ENCODE measurements at regions not wholly inside any gene's neighbourhood (a gene's known extent, or its start where the extent isn't known, plus 50 kb on each side); places are given as distances from the start of the nearest gene placed in this dataset.

DNA sequence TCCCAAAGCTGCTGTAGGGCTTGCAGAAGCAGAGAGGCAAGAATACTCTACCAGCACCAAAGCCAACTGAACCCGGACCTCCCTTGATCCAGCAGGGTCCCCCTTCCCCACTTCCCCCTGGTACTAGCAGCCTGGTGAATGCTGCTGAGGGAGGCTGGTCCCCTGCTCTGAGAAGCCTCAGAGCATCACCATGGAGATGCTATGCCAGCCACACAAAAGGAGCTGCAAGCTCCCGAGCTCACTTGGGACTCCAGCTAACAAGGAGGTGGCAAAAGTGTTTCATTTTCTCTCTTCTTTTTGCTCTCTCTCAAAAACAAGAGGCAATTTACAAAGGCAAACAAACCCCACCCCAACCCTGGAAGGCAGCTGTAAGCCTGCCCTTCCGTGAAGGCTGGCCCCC is 509.8 kb downstream of the BUD13 start:
- no peak for DNase-seq (ENCODE audit: low spot score)

DNA sequence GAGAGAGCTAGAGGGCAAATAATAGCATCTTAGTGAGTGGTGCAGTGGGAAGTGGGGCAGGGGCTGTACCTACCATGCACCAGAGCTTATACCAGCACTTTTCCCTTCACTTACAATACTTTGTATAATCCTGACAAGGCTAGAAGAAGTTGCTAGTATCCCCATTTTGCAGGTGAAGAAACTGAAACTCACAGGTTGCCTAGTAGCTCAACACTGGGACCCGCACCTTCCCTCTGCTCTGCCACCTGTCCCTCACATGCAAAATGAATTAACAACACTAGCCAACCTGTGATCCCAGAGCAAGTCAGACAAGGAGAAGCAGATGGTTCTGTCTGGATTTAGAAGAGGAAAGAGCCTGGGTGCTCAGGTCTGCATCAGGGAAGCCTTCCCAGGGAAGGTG is 510.4 kb downstream of the BUD13 start:
- DNase-seq (ENCODE audit: low spot score), result no peak

DNA sequence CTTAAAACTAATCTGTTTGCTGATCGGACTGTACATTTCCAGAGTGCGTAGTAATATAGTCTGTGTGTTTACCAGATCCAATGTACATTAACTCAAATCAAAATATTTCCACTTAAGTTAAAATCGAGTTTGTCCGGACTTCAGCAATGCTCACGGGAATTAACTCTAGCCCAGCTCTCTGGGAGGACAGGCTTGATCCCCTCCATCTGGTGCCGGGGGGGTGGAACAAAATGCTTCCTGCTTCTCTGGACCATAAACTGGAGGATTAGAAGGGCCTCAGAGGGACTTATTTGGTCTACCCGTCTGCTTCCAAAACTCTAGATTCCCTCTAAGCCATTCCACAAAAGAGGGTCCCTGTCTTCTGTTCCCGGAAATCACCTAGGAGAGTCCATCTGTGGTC is 511.2 kb downstream of the BUD13 start:
- no peak for DNase-seq (ENCODE audit: low spot score)

DNA sequence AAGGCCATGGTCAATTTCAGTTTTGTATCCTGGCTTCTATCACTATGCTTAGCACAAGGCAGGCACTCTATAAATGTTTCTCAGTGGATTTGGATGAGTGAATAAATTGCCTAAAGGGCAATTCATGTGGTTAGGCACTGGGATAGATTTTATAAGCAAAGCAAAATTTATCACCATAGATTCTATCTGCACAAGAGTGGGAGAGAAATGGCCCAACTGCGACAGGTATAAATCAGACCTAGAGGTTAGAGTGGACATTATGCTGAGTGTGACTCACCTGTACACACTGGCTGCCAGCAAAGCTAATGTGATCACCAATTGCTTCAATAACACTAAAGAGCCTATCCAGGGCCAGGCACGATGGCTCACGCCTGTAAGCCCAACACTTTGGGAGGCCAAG is 514.0 kb downstream of the BUD13 start:
- DNase-seq (ENCODE audit: low spot score), result no peak

DNA sequence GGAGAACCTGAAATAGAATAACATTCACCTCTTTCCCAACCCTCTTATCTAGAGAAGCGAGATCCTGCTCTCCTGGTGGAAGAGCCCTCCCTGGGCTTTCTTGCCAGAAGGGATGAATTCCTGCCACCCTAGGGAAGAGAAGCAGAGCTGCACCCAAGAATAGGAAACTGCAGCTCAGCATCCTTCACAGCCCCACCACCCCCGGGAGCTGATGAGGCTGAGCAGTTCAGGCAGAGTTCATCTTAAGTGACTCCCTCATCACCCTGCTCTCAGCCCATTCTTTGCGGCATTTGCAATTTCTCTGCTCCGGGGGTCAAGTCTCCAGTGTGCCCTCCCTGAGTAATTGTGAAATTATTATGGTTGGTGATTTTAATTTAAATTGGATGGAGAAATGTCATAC is 514.9 kb downstream of the BUD13 start:
- no peak for DNase-seq (ENCODE audit: low spot score)

DNA sequence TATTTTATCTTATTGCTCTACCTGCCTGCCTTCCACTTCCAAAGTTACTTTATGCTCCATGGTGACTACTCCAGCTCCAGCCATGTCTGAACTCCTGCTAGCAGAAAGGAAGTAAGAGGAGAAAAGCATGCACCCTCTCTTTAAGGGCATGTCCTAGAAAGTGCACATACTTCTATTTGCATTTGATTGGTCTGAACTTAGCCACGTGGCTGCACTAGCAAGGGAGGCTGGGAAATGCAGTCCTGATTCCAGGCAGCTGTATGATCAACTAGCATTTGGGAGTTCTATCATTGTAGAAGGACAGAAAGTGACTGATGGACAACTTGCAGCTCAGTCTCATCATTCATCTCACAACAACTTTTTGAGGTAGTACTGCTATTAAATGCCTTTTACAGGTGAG is 515.7 kb downstream of the BUD13 start:
- DNase-seq (ENCODE audit: low spot score), result no peak

DNA sequence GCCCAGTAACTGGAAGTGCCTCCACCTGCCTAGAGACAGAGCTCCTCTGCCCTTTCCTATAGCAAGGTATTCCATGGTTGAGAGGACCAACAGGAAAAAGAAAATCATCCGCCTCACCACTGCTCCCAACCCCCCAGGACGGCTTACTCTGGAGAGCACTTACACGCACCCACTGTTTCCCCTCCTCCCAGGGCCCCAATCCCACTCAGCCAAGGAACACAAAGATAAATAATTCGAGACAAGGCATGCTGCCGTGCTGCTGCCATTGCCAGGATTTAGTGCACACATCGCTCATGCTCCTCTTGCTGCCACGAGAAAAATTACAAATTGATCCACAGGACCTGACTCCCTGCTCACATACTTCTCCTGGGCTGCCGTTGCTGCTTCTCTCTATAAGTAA is 516.6 kb downstream of the BUD13 start:
- no peak for DNase-seq (ENCODE audit: low spot score)

DNA sequence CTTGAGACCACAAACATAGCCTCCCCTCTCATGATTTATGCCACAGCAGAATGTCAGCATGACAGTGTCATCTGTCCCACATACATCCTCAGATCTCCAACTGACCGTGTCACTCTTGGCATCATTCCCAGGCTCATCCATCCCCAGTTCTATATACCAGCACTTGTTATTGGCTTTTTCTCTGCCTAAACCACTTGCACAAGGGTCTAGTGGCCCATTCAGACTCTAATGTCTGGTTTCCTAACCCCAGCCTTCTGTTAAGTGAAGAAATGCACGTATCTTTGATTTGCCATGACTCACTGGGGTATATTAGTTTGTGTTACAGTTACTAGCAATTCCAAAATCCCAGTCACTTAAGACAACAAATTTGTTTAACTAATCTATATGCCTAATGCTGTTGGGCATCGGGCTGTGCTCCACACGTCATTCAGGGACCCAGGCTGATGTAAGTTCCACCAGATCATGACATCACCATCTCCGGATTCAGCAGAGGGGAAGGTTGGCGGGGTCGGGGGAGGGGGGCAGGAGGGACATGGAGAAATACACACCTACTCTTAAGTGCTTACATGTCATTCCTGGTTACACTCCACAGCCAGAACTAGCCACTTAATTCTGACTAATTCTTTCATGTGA is 517.4 kb downstream of the BUD13 start:
- no peak for DNase-seq (ENCODE audit: low spot score)

DNA sequence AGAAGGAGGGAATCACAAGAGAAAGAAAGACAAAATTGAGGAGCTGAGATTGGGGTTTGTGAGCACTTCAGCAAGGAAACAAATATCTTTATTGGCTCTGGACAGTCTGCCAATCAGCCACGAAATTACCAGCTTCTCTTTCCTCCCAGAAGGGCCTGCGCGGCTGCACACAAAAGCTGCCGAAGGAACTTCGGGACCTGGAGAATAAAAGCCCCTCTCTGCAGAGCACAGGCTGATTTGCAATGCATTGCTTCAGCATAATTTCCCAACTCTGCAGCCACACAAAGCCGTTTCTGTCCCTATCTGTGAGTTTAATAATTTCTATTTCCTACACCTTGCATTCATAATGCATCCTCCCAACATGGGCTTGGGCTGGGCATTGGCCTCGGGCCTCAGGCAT is 522.6 kb downstream of the BUD13 start:
- DNase-seq (ENCODE audit: low spot score), result no peak

DNA sequence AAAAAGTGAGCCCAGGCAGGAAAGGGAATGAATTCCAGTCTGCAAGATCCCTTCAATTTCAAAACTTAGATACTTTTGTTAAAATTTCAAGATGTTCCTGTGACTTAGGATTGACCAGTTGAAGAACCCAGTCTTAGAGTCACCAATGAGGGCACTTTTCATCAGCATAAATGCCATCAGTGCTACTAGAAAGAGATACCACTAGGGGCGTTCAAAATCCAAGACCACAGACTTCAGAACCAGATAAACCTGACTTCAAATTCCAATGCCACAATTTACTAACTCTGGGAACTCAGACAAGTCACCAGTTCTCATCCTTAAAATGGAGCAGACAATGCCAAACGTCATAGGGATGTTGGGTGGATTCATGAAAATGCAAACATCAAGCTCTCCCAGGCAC is 523.2 kb downstream of the BUD13 start:
- no peak for DNase-seq (ENCODE audit: low spot score)

DNA sequence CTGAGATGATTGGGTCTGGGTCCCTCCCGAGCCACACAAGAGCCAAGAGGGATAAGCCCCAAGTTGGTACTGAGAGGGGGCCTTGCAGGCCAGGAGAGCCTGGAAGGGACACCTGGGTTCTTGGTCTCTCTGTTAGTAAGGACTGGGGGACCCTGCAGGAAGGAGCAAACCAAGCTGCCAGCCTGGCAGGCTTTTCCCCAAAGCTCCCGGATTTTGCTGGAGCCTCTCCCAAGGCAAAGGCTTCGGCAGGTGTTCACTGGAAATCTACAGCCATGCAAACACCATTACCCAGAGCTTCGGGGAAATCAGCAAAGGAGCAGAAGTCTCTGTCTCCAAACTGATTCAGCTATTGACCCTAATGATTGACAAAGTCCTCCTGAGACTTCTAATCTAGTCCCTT is 527.9 kb downstream of the BUD13 start:
- no peak for DNase-seq (ENCODE audit: low spot score)

DNA sequence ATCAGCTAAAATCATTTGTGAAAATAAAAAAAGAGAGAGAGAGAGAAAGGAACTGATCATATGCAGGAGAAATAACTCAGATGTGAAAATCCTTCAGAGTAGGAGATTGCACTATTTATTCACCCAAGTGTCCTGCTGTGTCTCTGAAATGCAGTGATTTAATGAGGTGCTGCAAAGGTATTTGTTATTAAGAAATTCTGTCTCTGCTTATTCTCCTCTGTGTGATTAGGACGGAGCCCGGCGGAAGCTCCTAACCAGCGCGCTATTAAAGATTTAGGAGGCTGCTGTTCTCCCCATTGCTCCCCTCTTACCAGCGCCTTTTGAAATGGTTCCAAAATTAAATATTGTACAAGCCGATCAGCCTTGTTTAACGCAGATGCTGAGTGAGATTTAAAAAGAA is 528.3 kb downstream of the BUD13 start:
- DNase-seq (ENCODE audit: low spot score), result no peak

DNA sequence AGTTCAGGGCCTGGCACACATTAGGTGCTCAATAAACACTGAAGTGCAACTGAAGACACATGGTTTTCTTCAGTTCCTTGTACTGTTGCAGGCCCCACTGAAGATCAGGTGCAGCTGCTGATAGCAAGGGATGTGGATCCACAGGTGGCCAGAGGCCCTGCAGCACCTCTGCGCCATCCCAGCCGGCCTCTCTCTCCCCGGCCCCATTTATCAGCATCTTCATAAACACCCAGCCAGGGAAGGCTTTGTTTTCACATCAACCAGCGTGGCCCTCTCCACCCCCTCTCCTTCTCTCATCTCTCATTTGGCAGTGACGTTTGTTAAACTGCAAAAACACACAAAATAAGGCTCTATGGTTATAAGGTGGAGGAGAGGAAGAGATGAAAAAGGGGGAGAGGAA is 528.8 kb downstream of the BUD13 start:
- DNase-seq (ENCODE audit: low spot score), result no peak

DNA sequence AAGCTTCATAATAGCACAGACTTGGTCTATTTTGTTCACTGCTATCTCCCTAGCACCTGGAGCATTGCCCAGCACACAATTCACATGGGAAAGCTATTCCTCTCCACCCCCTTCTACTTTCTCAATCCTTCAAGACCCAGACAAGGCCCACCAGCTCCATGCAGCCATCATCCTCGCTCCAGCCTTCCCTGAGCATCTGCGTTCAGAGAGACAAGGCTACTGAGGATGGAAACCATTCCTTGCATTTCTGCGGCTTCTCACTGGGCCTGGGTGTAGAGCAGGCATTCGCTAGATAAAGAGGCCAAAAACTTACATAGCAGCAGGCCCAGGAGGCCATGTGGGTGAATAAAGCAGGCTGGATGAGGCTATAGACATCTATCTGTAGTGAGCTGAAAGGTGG is 530.8 kb downstream of the BUD13 start:
- DNase-seq (ENCODE audit: low spot score), result no peak

DNA sequence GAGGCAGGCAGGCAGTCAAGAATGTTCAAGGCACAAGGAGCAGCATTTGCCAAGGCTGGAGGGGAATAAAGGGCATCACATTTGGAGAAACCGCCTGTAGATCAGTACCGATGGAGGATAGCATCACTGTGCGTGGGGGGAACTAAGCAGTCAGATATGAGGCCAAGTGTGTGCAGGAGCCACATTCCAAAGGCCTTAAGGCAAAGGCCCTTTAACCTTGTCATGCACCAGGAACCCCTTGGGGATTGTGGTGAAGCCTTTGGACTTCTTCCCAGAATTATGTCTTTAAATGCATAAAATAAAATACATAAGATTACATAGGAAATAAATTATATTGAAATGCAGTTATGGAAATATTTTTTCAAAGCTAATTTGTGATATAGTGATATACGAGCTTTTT is 532.1 kb downstream of the BUD13 start:
- DNase-seq (ENCODE audit: low spot score), result no peak

DNA sequence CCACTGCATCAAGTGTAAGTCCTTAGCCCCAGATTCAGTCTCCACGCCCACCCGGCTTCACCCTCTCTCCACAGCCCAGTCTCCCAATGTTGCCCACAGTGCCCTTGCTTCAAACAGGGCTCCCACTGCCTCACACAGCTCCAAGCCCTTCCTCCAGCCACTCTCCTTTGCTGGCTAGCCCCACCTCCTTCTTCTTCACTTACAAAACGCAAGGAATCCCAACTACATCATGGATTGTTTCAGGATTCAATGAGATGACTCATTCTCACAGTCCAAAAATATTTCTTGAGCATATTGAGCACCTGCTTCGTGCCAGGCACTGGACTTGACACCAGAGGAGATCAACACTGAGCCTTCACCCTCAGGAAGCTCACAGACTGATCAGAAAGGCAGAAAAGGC is 533.5 kb downstream of the BUD13 start:
- no peak for DNase-seq (ENCODE audit: low spot score)

DNA sequence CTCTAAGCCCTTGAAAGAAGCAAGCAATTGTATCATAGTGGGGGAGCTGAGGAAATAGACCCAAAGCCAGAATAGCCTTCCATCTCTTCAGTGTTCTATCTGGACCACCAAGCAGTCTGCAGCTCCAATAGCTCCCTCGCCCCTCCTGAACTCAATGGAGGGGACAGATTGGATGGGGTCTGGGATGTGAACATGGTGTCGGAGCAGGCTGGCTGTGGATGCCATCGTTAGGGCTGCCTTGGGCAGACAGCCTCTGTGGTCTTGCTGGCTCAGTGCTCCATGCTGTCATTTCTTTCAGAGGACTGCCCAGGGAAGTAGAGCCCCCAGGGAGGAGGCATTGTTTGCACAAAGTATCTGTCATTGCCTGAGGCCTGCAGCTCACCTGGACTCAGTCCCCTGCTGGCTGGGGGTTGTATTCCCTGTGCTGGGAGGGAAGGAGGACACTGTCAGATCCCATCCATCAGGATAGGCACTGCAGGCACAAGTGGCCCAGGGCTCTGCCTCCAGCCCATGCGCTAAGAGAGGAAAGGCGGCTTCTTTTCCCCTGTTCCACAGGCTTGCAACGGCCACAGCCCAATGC is 537.7 kb downstream of the BUD13 start:
- no peak for DNase-seq (ENCODE audit: low spot score)

DNA sequence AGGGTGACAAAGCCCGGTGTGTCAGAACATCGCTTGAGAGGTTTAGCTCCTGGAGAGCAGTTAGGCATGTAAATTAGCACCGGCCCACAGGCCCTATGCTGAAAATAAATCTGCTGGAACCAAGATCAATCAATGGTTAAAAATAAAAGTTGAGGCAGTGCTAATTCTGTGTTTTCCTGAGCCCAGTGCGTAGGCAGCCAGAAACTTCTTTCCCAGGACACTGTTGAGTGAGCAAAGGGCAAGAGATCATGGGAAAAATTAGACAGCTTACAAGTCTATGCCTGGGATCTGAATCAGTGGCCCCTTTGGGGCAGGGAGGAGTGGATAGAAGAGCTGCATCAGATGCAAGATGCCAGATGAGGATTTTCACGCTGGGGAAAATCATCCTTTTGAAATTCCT is 539.2 kb downstream of the BUD13 start:
- DNase-seq (ENCODE audit: low spot score), result no peak

DNA sequence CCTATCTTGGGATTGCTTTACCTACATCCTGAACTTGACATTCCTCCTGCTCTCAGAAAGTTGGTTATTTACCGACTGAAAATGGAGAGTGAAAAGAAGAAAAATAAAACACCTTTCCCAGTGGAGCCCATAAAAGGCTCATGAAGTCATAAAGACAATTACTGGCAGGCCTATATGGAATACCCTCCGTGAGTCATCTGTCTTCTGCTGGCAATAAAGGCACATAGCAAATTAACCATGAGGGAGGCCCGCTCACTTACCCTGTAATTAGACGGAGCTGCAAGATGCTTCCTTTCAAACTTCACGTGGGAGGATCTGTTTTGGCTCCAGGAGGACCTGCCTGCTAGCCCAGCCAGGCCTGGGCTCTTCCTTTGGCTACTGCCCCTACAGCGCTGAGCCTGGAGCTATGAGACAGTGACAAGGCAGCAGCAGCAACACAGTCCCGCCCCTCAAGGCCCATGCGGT is 540.4 kb downstream of the BUD13 start:
- no peak for DNase-seq (ENCODE audit: low spot score)

DNA sequence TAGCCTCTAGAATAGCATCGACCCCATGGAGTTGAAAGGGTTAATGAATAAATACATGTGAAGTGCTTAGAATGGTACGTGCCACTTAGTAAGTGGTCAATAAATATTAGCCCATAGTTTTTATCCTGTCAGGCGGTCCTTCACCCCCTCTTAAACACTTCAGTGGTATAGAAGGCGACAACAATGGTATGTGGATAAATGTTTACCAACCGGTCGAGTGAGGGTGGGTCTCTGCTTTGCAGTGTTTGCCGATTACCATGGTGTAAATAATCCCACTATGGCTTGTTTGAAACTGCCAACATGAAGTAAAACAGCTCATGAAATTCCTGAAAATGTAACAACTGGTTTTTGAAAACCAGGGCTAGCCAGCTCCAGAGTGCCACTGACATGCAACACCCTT is 541.2 kb downstream of the BUD13 start:
- DNase-seq (ENCODE audit: low spot score), result no peak

DNA sequence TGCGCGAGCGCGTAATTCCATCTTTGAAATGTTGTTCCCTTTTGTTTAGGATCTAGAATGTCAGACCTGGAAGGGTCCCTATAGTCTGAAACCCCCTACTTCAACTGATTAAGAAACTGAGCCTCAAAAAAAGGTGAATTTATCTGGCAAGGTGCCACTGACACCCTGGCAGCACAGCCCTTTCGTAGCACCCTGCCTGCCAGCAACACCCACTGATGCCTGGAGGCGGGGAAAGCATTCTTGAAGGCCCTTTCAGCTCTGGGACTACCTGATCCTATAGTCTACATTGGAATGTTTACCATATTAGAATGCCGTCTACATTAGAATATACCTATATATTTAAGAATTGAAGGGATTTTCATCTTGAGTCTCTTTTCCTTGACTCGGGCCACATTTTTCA is 542.3 kb downstream of the BUD13 start:
- no peak for DNase-seq (ENCODE audit: low spot score)

DNA sequence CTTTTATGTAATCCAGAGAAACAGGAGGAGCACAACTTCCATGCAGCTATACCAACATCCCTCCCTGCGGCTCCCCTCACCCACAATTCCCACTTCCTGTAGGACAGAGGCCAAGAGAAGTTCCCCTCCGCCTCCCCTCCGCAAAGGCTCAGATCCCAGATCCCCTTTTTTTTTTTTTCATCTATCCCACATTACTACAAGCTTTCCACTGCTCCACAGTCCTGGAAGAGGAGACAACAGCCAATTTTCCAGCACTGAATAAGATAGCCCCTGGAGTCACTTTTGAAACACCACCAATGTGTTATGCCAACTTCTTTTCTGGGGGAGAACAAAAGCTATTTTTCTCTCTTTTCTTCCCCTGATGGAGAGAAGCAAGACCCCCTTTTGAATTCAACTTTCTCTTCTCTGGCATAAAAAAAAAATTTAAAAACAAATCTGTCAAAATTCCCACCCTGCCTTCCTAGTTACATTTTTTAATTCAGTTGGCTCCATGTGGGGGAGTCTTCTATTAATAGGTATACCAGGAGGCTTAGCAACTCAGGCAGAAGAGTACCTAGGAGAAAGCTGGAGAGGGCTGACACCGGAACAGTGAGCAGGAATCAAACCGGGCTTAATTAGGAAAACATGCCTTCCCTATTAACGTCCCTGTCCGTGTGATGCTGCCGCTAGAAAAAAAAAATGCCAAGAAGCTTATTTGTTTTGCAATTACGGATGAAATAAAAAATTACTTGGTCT is 543.4 kb downstream of the BUD13 start:
- no peak for DNase-seq (ENCODE audit: low spot score)

DNA sequence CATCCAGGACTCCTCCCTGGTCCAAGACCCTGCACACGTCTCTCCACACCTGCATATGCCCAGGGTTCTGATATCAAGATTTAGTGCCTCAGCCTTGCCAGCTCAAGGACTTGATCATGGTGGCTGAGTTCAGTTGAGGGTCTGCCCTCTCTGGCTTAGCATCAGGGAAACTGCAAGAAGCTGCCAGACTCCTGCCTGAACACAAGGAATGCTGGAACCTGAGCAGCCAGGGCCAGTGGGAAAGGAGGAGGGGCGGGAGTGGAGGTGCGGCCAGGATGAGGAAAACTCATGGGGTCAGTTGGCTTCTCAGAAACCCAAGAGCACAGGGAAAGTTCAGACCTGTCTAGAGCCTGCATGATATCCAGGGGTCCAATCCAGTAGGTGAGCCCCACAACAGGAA is 546.1 kb downstream of the BUD13 start:
- DNase-seq (ENCODE audit: low spot score), result peak; percentile 53
